Lung microvascular endothelial cell (primary cell): ENCODE measurements at regions not wholly inside any gene's neighbourhood (a gene's known extent, or its start where the extent isn't known, plus 50 kb on each side); places are given as distances from the start of the nearest gene placed in this dataset.

ENCODE experiments used
- DNase-seq, 2 donors: peaks; one replicate each; pipeline versions ENCODE4 v3.0.0 to v3.0.0-alpha.2; 2010; ENCODE audit warnings: low read depth in 2 of 2

GRCh38 chr3:69536306-69537020 is 150.6 kb upstream of the FRMD4B start:
- no peak for DNase-seq

- DNase-seq, result no peak
Measured at GRCh38 chr3:69535613-69536012, 149.7 kb upstream of the FRMD4B start.

GRCh38 chr3:69532547-69533224 is 146.8 kb upstream of the FRMD4B start:
- DNase-seq, result no peak

GRCh38 chr3:69531576-69532546 is 146.0 kb upstream of the FRMD4B start:
- DNase-seq, result no peak

GRCh38 chr3:69530554-69530953 is 144.7 kb upstream of the FRMD4B start:
- no peak for DNase-seq

GRCh38 chr3:69527498-69527897 is 141.6 kb upstream of the FRMD4B start:
- DNase-seq, result no peak

- DNase-seq, result no peak
Measured at GRCh38 chr3:69524816-69525215, 138.9 kb upstream of the FRMD4B start.

GRCh38 chr3:69521286-69521685 is 135.4 kb upstream of the FRMD4B start:
- DNase-seq, result no peak

- DNase-seq, result no peak
Measured at GRCh38 chr3:69511361-69511760, 125.5 kb upstream of the FRMD4B start.

- DNase-seq, result peak in 1 of 2 donors; percentile 7
Measured at GRCh38 chr3:69510481-69511030, 124.7 kb upstream of the FRMD4B start.

- DNase-seq, result no peak
Measured at GRCh38 chr3:69509288-69509687, 123.4 kb upstream of the FRMD4B start.

GRCh38 chr3:69505770-69506407 is 120.0 kb upstream of the FRMD4B start:
- peak in 1 of 2 donors; percentile 11 for DNase-seq

GRCh38 chr3:69504232-69504631 is 118.3 kb upstream of the FRMD4B start:
- DNase-seq, result no peak

GRCh38 chr3:69500604-69501003 is 114.7 kb upstream of the FRMD4B start:
- no peak for DNase-seq

- DNase-seq, result no peak
Measured at GRCh38 chr3:69499899-69500421, 114.1 kb upstream of the FRMD4B start.

GRCh38 chr3:69499422-69499821 is 113.5 kb upstream of the FRMD4B start:
- DNase-seq, result no peak

GRCh38 chr3:69496856-69497255 is 111.0 kb upstream of the FRMD4B start:
- no peak for DNase-seq

GRCh38 chr3:69494185-69494584 is 108.3 kb upstream of the FRMD4B start:
- DNase-seq, result no peak

- DNase-seq, result no peak
Measured at GRCh38 chr3:69493157-69493556, 107.3 kb upstream of the FRMD4B start.

GRCh38 chr3:69491975-69492374 is 106.1 kb upstream of the FRMD4B start:
- no peak for DNase-seq

GRCh38 chr3:69490971-69491370 is 105.1 kb upstream of the FRMD4B start:
- no peak for DNase-seq
